ENCODE measurements at regions not wholly inside any gene's neighbourhood (a gene's known extent, or its start where the extent isn't known, plus 50 kb on each side); places are given as distances from the start of the nearest gene placed in this dataset.

DNA sequence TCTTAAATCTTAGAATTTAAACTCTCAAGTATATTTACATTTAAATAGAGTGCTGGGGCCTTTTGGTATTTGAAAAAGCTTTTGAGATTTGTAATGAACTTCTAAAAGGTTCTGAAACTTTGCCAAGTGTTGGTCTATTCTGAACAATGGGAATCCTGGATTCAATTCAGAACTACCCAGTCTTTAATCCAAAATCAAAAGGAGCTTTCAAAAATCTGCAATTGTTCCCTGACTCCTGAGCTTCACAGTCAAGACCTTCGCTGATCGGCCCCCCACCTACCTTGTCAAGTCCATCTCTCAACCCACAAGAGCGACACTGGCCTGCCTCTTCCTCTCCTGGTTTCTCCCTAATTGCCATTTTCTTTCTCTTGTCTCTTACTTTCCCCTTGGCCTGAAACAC, 666.1 kb upstream of the BOD1L1 start (continued):
- TF ChIP-seq, protein P1, sequence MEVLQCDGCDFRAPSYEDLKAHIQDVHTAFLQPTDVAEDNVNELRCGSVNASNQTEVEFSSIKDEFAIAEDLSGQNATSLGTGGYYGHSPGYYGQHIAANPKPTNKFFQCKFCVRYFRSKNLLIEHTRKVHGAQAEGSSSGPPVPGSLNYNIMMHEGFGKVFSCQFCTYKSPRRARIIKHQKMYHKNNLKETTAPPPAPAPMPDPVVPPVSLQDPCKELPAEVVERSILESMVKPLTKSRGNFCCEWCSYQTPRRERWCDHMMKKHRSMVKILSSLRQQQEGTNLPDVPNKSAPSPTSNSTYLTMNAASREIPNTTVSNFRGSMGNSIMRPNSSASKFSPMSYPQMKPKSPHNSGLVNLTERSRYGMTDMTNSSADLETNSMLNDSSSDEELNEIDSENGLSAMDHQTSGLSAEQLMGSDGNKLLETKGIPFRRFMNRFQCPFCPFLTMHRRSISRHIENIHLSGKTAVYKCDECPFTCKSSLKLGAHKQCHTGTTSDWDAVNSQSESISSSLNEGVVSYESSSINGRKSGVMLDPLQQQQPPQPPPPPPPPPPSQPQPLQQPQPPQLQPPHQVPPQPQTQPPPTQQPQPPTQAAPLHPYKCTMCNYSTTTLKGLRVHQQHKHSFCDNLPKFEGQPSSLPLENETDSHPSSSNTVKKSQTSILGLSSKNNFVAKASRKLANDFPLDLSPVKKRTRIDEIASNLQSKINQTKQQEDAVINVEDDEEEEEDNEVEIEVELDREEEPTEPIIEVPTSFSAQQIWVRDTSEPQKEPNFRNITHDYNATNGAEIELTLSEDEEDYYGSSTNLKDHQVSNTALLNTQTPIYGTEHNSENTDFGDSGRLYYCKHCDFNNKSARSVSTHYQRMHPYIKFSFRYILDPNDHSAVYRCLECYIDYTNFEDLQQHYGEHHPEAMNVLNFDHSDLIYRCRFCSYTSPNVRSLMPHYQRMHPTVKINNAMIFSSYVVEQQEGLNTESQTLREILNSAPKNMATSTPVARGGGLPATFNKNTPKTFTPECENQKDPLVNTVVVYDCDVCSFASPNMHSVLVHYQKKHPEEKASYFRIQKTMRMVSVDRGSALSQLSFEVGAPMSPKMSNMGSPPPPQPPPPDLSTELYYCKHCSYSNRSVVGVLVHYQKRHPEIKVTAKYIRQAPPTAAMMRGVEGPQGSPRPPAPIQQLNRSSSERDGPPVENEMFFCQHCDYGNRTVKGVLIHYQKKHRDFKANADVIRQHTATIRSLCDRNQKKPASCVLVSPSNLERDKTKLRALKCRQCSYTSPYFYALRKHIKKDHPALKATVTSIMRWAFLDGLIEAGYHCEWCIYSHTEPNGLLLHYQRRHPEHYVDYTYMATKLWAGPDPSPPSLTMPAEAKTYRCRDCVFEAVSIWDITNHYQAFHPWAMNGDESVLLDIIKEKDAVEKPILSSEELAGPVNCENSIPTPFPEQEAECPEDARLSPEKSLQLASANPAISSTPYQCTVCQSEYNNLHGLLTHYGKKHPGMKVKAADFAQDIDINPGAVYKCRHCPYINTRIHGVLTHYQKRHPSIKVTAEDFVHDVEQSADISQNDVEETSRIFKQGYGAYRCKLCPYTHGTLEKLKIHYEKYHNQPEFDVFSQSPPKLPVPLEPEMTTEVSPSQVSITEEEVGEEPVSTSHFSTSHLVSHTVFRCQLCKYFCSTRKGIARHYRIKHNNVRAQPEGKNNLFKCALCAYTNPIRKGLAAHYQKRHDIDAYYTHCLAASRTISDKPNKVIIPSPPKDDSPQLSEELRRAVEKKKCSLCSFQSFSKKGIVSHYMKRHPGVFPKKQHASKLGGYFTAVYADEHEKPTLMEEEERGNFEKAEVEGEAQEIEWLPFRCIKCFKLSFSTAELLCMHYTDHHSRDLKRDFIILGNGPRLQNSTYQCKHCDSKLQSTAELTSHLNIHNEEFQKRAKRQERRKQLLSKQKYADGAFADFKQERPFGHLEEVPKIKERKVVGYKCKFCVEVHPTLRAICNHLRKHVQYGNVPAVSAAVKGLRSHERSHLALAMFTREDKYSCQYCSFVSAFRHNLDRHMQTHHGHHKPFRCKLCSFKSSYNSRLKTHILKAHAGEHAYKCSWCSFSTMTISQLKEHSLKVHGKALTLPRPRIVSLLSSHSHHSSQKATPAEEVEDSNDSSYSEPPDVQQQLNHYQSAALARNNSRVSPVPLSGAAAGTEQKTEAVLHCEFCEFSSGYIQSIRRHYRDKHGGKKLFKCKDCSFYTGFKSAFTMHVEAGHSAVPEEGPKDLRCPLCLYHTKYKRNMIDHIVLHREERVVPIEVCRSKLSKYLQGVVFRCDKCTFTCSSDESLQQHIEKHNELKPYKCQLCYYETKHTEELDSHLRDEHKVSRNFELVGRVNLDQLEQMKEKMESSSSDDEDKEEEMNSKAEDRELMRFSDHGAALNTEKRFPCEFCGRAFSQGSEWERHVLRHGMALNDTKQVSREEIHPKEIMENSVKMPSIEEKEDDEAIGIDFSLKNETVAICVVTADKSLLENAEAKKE (CRISPR knock-in tag; IDR thresholded peaks at IDR 0.05), result no peak
- TF ChIP-seq CREB1 (CRISPR knock-in tag; IDR thresholded peaks at IDR 0.05; ENCODE audit: low read depth) (no peak), EZH2phosphoT487 (IDR thresholded peaks at IDR 0.05; ENCODE audit: unreplicated experiment) (no peak), NANOG (IDR thresholded peaks at IDR 0.05; ENCODE audit: borderline replicate concordance) (no peak), ZNF114 (CRISPR knock-in tag; IDR thresholded peaks at IDR 0.05) (no peak), EZH2 (IDR thresholded peaks at IDR 0.05; ENCODE audit: low read depth, unreplicated experiment) (no peak), POLR2AphosphoS5 (IDR thresholded peaks at IDR 0.05; ENCODE audit: low read depth) (no peak), STAT1 (IDR thresholded peaks at IDR 0.05; ENCODE audit: unreplicated experiment) (no peak)
- TF ChIP-seq, protein P2, sequence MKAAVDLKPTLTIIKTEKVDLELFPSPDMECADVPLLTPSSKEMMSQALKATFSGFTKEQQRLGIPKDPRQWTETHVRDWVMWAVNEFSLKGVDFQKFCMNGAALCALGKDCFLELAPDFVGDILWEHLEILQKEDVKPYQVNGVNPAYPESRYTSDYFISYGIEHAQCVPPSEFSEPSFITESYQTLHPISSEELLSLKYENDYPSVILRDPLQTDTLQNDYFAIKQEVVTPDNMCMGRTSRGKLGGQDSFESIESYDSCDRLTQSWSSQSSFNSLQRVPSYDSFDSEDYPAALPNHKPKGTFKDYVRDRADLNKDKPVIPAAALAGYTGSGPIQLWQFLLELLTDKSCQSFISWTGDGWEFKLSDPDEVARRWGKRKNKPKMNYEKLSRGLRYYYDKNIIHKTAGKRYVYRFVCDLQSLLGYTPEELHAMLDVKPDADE (IDR thresholded peaks at IDR 0.05), result no peak

DNA sequence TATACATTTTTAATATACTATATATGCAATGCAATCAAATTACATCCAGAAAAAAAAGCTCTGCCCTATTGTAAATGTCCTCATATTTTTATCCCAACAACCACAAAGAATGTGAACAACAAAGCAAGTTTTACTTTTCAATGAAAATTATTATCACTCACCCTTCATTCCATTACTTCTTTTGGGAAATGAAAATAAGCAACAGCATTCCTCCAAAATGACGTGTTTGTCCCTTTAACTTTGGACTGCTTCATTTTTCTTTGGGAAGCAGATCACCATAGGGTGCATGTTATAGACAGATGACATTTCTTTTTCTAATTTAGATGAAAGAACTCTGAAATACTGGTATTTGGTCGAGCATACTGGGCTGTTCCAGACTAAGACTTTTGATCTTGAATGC, 667.1 kb upstream of the BOD1L1 start:
- H3K4me3 ChIP-seq, result no peak overlapping the region
- H3K9me3 Mint-ChIP-seq, result no peaks in the 10 kb centered on the region
- no peaks in the 10 kb centered on the region for H3K27me3 Mint-ChIP-seq (ENCODE audit: insufficient read depth, low read depth, poor library complexity)
- H3K27ac Mint-ChIP-seq, result no peak overlapping the region
- H3F3A ChIP-seq (replicated peaks; ENCODE audit: low read depth), result no peaks in the 10 kb centered on the region
- ATAC-seq (no peak), DNase-seq (ENCODE audit: low spot score) (no peak)
- no peaks in the 10 kb centered on the region for H4K20me1 ChIP-seq (replicated peaks; ENCODE audit: insufficient read depth)
- H3K4me3 Mint-ChIP-seq, result no peak overlapping the region
- H3K4me1 ChIP-seq (ENCODE audit: insufficient read depth), result peaks cover 9% of the 10 kb centered on the region; the same call in 1 of the 2 replicates
- H3K27me3 ChIP-seq (ENCODE audit: insufficient read depth), result no peaks in the 10 kb centered on the region
- H3K4me2 ChIP-seq, result no peak overlapping the region
- H3K36me3 Mint-ChIP-seq (ENCODE audit: low read depth), result no peaks in the 10 kb centered on the region
- no peak overlapping the region for H3K27ac ChIP-seq (ENCODE audit: low read depth)
- no peaks in the 10 kb centered on the region for H3K9me2 ChIP-seq (ENCODE audit: insufficient read depth)
- H2AFZ ChIP-seq, result no peak overlapping the region
- H3K36me3 ChIP-seq (ENCODE audit: insufficient read depth), result no peaks in the 10 kb centered on the region
- H3K4me1 Mint-ChIP-seq, result peaks cover 9% of the 10 kb centered on the region
- H3K79me2 ChIP-seq (replicated peaks; ENCODE audit: insufficient read depth), result no peaks in the 10 kb centered on the region
- TF ChIP-seq, protein P2 (IDR thresholded peaks at IDR 0.05), result no peak
- TF ChIP-seq STAT1 (IDR thresholded peaks at IDR 0.05; ENCODE audit: unreplicated experiment) (no peak), POLR2AphosphoS5 (IDR thresholded peaks at IDR 0.05; ENCODE audit: low read depth) (no peak), CREB1 (CRISPR knock-in tag; IDR thresholded peaks at IDR 0.05; ENCODE audit: low read depth) (no peak), EZH2phosphoT487 (IDR thresholded peaks at IDR 0.05; ENCODE audit: unreplicated experiment) (no peak)

All from GM23338 (cell line).